ENCODE measurements at regions not wholly inside any gene's neighbourhood (a gene's known extent, or its start where the extent isn't known, plus 50 kb on each side); places are given as distances from the start of the nearest gene placed in this dataset.

DNA sequence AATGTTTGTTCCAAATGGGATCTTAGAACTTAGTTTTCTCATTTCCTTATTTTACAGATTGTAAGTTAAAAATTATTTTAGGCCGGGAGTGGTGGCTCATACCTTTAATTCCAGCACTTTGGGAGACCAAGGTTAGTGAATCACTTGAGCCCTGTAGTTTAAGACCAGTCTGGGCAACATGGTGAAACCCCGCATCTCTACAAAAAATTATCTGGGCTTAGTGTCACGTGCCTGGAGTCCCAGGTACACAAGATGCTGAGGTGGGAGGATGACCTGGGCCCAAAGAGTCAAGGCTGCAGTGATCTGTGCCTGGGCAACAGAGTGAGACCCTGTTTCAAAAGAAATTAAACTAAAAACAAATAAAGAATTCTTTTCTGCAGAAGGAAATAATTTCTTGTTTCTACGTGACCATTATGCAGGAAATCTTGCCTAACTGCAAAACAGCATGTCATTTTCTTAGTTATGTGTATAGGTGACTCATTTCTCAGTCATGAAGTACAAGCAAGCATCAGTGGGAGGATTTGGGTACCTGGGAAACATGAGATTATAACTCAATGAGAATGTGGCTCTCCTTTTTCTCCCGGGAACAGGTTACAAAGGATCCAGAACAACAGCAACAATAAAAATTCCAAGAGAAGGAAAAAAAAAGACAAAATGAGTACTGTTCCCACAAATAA lies 375.1 kb upstream of the ST8SIA4 start:
- H3K4me3 ChIP-seq (replicated peaks; ENCODE audit: low read depth, low read length) = no peak overlapping the region
- TF ChIP-seq, protein P1, sequence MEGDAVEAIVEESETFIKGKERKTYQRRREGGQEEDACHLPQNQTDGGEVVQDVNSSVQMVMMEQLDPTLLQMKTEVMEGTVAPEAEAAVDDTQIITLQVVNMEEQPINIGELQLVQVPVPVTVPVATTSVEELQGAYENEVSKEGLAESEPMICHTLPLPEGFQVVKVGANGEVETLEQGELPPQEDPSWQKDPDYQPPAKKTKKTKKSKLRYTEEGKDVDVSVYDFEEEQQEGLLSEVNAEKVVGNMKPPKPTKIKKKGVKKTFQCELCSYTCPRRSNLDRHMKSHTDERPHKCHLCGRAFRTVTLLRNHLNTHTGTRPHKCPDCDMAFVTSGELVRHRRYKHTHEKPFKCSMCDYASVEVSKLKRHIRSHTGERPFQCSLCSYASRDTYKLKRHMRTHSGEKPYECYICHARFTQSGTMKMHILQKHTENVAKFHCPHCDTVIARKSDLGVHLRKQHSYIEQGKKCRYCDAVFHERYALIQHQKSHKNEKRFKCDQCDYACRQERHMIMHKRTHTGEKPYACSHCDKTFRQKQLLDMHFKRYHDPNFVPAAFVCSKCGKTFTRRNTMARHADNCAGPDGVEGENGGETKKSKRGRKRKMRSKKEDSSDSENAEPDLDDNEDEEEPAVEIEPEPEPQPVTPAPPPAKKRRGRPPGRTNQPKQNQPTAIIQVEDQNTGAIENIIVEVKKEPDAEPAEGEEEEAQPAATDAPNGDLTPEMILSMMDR (IDR thresholded peaks at IDR 0.05; ENCODE audit: insufficient read depth, low read length, poor library complexity, severe bottlenecking) = no peak
- no peak for DNase-seq (ENCODE audit: extremely low read depth, insufficient read length)
- H3K27me3 ChIP-seq (replicated peaks; ENCODE audit: control insufficient read depth, insufficient read depth, low read length) = no peaks in the 10 kb centered on the region
- H3K36me3 ChIP-seq (ENCODE audit: control insufficient read depth, insufficient read depth, low read length) = no peaks in the 10 kb centered on the region

DNA sequence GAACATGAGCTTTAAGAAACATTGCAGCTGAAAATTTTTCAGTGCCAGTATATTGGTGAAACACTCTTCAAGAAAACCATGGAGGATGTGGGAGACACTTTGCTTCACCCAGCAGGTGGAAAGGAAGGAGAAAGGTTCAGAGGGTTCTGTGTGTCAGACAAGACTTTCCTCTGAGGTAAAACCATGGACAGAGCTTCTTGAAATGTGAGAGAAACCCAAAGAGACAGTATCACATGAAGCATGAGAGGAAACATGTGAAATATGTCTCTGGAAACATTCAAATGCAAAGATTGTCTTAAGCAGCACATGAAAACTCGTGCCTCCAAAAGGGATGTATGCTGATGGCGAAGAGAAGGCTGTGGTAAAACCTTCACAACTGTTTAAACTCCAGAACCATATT lies 368.9 kb upstream of the ST8SIA4 start:
- no peaks in the 10 kb centered on the region for H3K36me3 ChIP-seq (ENCODE audit: control insufficient read depth, insufficient read depth, low read length)
- DNase-seq (ENCODE audit: extremely low read depth, insufficient read length) = no peak
- no peak overlapping the region for H3K4me3 ChIP-seq (replicated peaks; ENCODE audit: low read depth, low read length)
- TF ChIP-seq, protein P1 (IDR thresholded peaks at IDR 0.05; ENCODE audit: insufficient read depth, low read length, poor library complexity, severe bottlenecking) = no peak
- no peaks in the 10 kb centered on the region for H3K27me3 ChIP-seq (replicated peaks; ENCODE audit: control insufficient read depth, insufficient read depth, low read length)

DNA sequence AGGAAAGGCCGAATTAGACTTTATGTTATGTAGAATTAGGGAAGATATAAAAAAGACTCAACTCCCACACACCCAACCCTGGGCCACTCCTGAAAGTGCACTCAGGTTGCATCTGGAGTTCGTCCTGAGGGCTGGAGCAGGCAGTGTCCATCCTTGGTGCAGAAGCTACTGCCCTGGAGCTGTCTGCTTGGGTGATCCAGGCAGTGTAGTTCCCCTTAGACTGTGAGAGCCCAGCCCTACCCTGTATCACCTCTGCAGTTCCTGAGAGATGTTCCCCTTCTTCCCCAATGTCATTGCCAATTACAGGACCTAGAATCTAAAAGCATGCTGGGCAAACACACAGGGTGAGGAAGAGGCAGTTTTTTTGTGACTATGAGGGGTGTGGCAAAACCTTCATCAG lies 368.3 kb upstream of the ST8SIA4 start:
- no peak for DNase-seq (ENCODE audit: extremely low read depth, insufficient read length)
- TF ChIP-seq, protein P1 (IDR thresholded peaks at IDR 0.05; ENCODE audit: insufficient read depth, low read length, poor library complexity, severe bottlenecking) = no peak
- Histone ChIP-seq H3K4me3 (replicated peaks; ENCODE audit: low read depth, low read length) (no peak overlapping the region), H3K36me3 (ENCODE audit: control insufficient read depth, insufficient read depth, low read length) (no peaks in the 10 kb centered on the region), H3K27me3 (replicated peaks; ENCODE audit: control insufficient read depth, insufficient read depth, low read length) (no peaks in the 10 kb centered on the region)

DNA sequence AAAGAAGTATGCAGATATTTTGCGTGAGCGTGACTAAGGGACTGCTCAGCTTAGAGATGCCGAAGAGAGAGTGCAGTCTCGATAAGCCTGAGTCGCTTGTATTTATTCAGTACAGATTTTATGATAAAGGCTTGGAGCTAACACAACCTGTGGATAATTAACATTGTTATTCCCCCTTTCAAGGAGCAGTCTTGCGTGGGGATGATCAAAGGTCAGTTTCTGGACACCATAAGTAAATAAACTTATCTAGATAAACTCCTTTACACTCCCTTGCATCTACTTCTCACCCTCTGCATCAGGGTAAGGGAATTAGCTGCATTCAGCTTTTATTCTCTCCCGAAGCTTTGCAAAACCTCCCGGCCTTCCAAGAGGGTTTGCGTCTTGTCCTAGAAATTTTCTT lies 357.8 kb upstream of the ST8SIA4 start:
- TF ChIP-seq, protein P1 (IDR thresholded peaks at IDR 0.05; ENCODE audit: insufficient read depth, low read length, poor library complexity, severe bottlenecking) = no peak
- no peaks in the 10 kb centered on the region for H3K36me3 ChIP-seq (ENCODE audit: control insufficient read depth, insufficient read depth, low read length)

DNA sequence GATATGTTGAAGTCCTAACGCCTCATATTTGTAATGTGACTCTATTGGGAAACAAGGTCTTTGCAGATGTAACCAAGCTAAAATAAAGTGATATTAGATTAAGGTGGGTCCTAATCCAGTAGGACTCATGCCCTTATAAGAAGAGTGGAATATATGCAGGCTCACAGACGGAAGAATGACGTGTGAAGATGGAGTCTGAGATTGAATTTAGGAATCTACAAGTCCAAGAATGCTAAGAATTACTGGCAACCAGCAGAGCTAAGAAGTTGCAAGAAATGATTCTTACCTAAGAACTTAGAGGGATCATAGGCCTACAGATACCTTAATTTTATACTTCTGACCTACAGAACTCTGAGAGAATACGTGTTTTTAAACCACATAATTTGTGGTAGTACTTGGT lies 350.0 kb upstream of the ST8SIA4 start:
- no peaks in the 10 kb centered on the region for H3K27me3 ChIP-seq (replicated peaks; ENCODE audit: control insufficient read depth, insufficient read depth, low read length)
- H3K4me3 ChIP-seq (replicated peaks; ENCODE audit: low read depth, low read length) = no peak overlapping the region
- no peak for DNase-seq (ENCODE audit: extremely low read depth, insufficient read length)
- TF ChIP-seq, protein P1 (IDR thresholded peaks at IDR 0.05; ENCODE audit: insufficient read depth, low read length, poor library complexity, severe bottlenecking) = no peak
- no peaks in the 10 kb centered on the region for H3K36me3 ChIP-seq (ENCODE audit: control insufficient read depth, insufficient read depth, low read length)

More for the DNA sequence above, 357.8 kb upstream of the ST8SIA4 start:
- Histone ChIP-seq H3K27me3 (replicated peaks; ENCODE audit: control insufficient read depth, insufficient read depth, low read length) (no peaks in the 10 kb centered on the region), H3K4me3 (replicated peaks; ENCODE audit: low read depth, low read length) (no peak overlapping the region)
- no peak for DNase-seq (ENCODE audit: extremely low read depth, insufficient read length)

DNA sequence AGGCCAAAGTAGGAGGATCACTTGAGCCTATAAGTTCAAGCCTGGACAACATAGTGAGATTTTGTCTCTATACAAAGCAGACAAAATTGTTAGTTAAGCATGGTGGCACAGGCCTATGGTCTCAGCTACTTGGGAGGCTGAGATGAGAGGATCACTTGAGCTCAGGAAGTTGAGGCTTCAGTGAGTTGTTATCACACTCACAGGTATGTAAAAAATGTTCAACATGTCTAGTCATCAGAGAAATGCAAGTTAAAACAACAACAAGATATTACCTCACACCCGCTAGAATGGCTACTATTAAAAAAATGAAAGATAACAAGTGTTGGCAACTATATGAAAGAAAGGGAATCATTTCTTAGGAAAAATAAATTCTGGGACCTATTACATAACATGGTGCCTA lies 341.5 kb upstream of the ST8SIA4 start:
- TF ChIP-seq, protein P1 (IDR thresholded peaks at IDR 0.05; ENCODE audit: insufficient read depth, low read length, poor library complexity, severe bottlenecking) = no peak
- no peak overlapping the region for H3K4me3 ChIP-seq (replicated peaks; ENCODE audit: low read depth, low read length)
- no peak for DNase-seq (ENCODE audit: extremely low read depth, insufficient read length)
- H3K27me3 ChIP-seq (replicated peaks; ENCODE audit: control insufficient read depth, insufficient read depth, low read length) = no peaks in the 10 kb centered on the region
- H3K36me3 ChIP-seq (ENCODE audit: control insufficient read depth, insufficient read depth, low read length) = no peaks in the 10 kb centered on the region

Data from GM06990 (cell line).